ENCODE measurements at regions not wholly inside any gene's neighbourhood (a gene's known extent, or its start where the extent isn't known, plus 50 kb on each side); places are given as distances from the start of the nearest gene placed in this dataset.

GRCh38 chr13:111862836-111863815, 203.8 kb upstream of the SOX1 start:
- DNase-seq = no peak

- no peak for DNase-seq
These were observed 202.4 kb upstream of the SOX1 start for GRCh38 chr13:111864566-111864965.

- no peak for DNase-seq
These were observed 201.9 kb upstream of the SOX1 start for GRCh38 chr13:111865046-111865445.

GRCh38 chr13:111865826-111866225, 201.1 kb upstream of the SOX1 start:
- DNase-seq = no peak

- DNase-seq = no peak
These were observed 200.2 kb upstream of the SOX1 start for GRCh38 chr13:111866731-111867245.

- DNase-seq = no peak
These were observed 199.3 kb upstream of the SOX1 start for GRCh38 chr13:111867657-111868056.

- no peak for DNase-seq
These were observed 198.2 kb upstream of the SOX1 start for GRCh38 chr13:111868716-111869115.

GRCh38 chr13:111872475-111873150, 194.3 kb upstream of the SOX1 start:
- DNase-seq = no peak

- no peak for DNase-seq
These were observed 193.2 kb upstream of the SOX1 start for GRCh38 chr13:111873676-111874178.

- DNase-seq = no peak
These were observed 192.0 kb upstream of the SOX1 start for GRCh38 chr13:111874981-111875380.

- no peak for DNase-seq
These were observed 191.0 kb upstream of the SOX1 start for GRCh38 chr13:111875915-111876314.

- no peak for DNase-seq
These were observed 190.4 kb upstream of the SOX1 start for GRCh38 chr13:111876506-111876905.

GRCh38 chr13:111877906-111878305, 189.0 kb upstream of the SOX1 start:
- DNase-seq = no peak

GRCh38 chr13:111879719-111880118, 187.2 kb upstream of the SOX1 start:
- DNase-seq = no peak

GRCh38 chr13:111880185-111880584, 186.8 kb upstream of the SOX1 start:
- no peak for DNase-seq

- no peak for DNase-seq
These were observed 185.2 kb upstream of the SOX1 start for GRCh38 chr13:111881700-111882099.

- DNase-seq = no peak
These were observed 184.6 kb upstream of the SOX1 start for GRCh38 chr13:111882351-111882750.

GRCh38 chr13:111883571-111884343, 183.2 kb upstream of the SOX1 start:
- no peak for DNase-seq

- no peak for DNase-seq
These were observed 180.6 kb upstream of the SOX1 start for GRCh38 chr13:111886217-111886945.

- DNase-seq = peak; percentile 13
These were observed 173.8 kb upstream of the SOX1 start for GRCh38 chr13:111893071-111893606.

GRCh38 chr13:111893607-111894443, 173.1 kb upstream of the SOX1 start:
- no peak for DNase-seq

Measured in midbrain (tissue), 1 donor.